Vagina (tissue), 2 donors: ENCODE measurements at regions not wholly inside any gene's neighbourhood (a gene's known extent, or its start where the extent isn't known, plus 50 kb on each side); places are given as distances from the start of the nearest gene placed in this dataset.
"Not testable (repeated sequence)": the region's sequence is repeated elsewhere in the genome, so short reads cannot be mapped to it uniquely, and the experiment has no call there.

Source experiments
- DNase-seq, 2 donors: peaks; one replicate each; pipeline ENCODE4 v3.0.0-alpha.2; 2017; ENCODE audit errors: extremely low spot score in 2 of 2
- H3K27ac ChIP-seq: fragments of 200-600 bp; sonication (generic); one replicate; pipeline ENCODE4 v1.5.1; 2019
- H3K27me3 ChIP-seq: fragments of 200-600 bp; sonication (generic); one replicate; pipeline ENCODE4 v1.5.1; 2019
- H3K36me3 ChIP-seq, 2 donors: fragments of 200-600 bp; sonication (generic); one replicate each; pipeline ENCODE4 v1.5.1; 2017 to 2019
- H3K4me1 ChIP-seq: fragments of 200-600 bp; sonication (generic); one replicate; pipeline ENCODE4 v1.5.1; 2019
- H3K4me3 ChIP-seq, 2 donors: fragments of 200-600 bp; sonication (generic); 1 replicate in 1 of 2; 2 replicates in 1 of 2; pipeline ENCODE4 v1.5.1; 2016 to 2019
- H3K9me3 ChIP-seq: fragments of 200-600 bp; sonication (generic); one replicate; pipeline ENCODE4 v1.5.1; 2019
- CTCF ChIP-seq, 3 experiments: fragments of 450-650 bp in 2 of 3; fragments of 200-600 bp in 1 of 3; sonication (generic) in 1 of 3; IDR thresholded peaks; one replicate each; pipeline ENCODE4 v1.5.1; 2017 to 2019; ENCODE audit warnings: antibody characterized with exemption in 3 of 3, mild to moderate bottlenecking in 2 of 3, moderate library complexity in 2 of 3
- POLR2A ChIP-seq, 2 donors: fragments of 450-650 bp; IDR thresholded peaks; one replicate each; pipeline ENCODE4 v1.6.1; 2017; ENCODE audit warnings: antibody characterized with exemption in 2 of 2, mild to moderate bottlenecking in 2 of 2, moderate library complexity in 2 of 2
- POLR2AphosphoS5 ChIP-seq, 2 donors: sonication (generic); formaldehyde crosslinking; IDR thresholded peaks; one replicate each; pipeline ENCODE4 v1.9.0; 2017; ENCODE audit warnings: antibody characterized with exemption in 2 of 2, mild to moderate bottlenecking in 2 of 2, low read depth in 1 of 2; ENCODE audit not compliant: insufficient read depth in 1 of 2
- intact Hi-C: fragments of 100-400 bp; cut with DNase I; formaldehyde crosslinking; loops from one replicate; pipeline ENCODE4 v1.15.1; 2023

- Histone ChIP-seq H3K9me3 (no peaks in the 10 kb centered on the region), H3K27ac (no peak overlapping the region), H3K4me1 (peaks cover 6% of the 10 kb centered on the region), H3K27me3 (no peaks in the 10 kb centered on the region), H3K36me3 (no peaks in the 10 kb centered on the region), H3K4me3 (no peak overlapping the region)
- TF ChIP-seq POLR2AphosphoS5 (IDR thresholded peaks at IDR 0.05; ENCODE audit: insufficient read depth in 1 of 2, low read depth in 1 of 2) (no peak), POLR2A (IDR thresholded peaks at IDR 0.05) (no peak), CTCF (IDR thresholded peaks at IDR 0.05) (no peak)
- no peak for DNase-seq
- intact Hi-C loops: no loop called here
Observed at GRCh38 chr5:34555699-34556508, 100.2 kb upstream of the RAI14 start.

- DNase-seq: no peak
- H3K27me3 ChIP-seq: no peaks in the 10 kb centered on the region
- no peak for TF ChIP-seq CTCF (IDR thresholded peaks at IDR 0.05)
- no peak for TF ChIP-seq POLR2A (IDR thresholded peaks at IDR 0.05)
- TF ChIP-seq POLR2AphosphoS5 (IDR thresholded peaks at IDR 0.05; ENCODE audit: insufficient read depth in 1 of 2, low read depth in 1 of 2): no peak
- no peaks in the 10 kb centered on the region for H3K36me3 ChIP-seq
- H3K4me1 ChIP-seq: peaks cover 6% of the 10 kb centered on the region
- no peaks in the 10 kb centered on the region for H3K9me3 ChIP-seq
- intact Hi-C loops: no loop called here
- H3K4me3 ChIP-seq: no peak overlapping the region
- no peak overlapping the region for H3K27ac ChIP-seq
Observed at GRCh38 chr5:34556509-34556782, 99.7 kb upstream of the RAI14 start.

GRCh38 chr5:34561581-34561980, 94.5 kb upstream of the RAI14 start:
- H3K27me3 ChIP-seq, H3K4me1 ChIP-seq, H3K9me3 ChIP-seq, H3K4me3 ChIP-seq, H3K27ac ChIP-seq, intact Hi-C loops, DNase-seq, H3K36me3 ChIP-seq: not testable (repeated sequence)

GRCh38 chr5:34562791-34563190, 93.3 kb upstream of the RAI14 start:
- TF ChIP-seq POLR2A (IDR thresholded peaks at IDR 0.05): no peak
- TF ChIP-seq CTCF (IDR thresholded peaks at IDR 0.05): no peak
- no peak for TF ChIP-seq POLR2AphosphoS5 (IDR thresholded peaks at IDR 0.05; ENCODE audit: insufficient read depth in 1 of 2, low read depth in 1 of 2)
- no peak for DNase-seq
- H3K27me3 ChIP-seq: no peaks in the 10 kb centered on the region
- no peaks in the 10 kb centered on the region for H3K9me3 ChIP-seq
- H3K36me3 ChIP-seq: no peaks in the 10 kb centered on the region
- peaks cover 7% of the 10 kb centered on the region for H3K4me1 ChIP-seq
- intact Hi-C loops: no loop called here
- H3K4me3 ChIP-seq: no peak overlapping the region
- H3K27ac ChIP-seq: no peak overlapping the region

- H3K4me1 ChIP-seq: peaks cover 7% of the 10 kb centered on the region
- no peaks in the 10 kb centered on the region for H3K36me3 ChIP-seq
- H3K27ac ChIP-seq: no peak overlapping the region
- no peaks in the 10 kb centered on the region for H3K27me3 ChIP-seq
- no peak overlapping the region for H3K4me3 ChIP-seq
- DNase-seq: no peak
- TF ChIP-seq CTCF (IDR thresholded peaks at IDR 0.05): no peak
- no peaks in the 10 kb centered on the region for H3K9me3 ChIP-seq
- intact Hi-C loops: no loop called here
Observed at GRCh38 chr5:34563269-34563668, 92.9 kb upstream of the RAI14 start.
